Skin epidermis (tissue), 12 donors: ENCODE measurements at regions not wholly inside any gene's neighbourhood (a gene's known extent, or its start where the extent isn't known, plus 50 kb on each side); places are given as distances from the start of the nearest gene placed in this dataset.
"Not testable (repeated sequence)": the region's sequence is repeated elsewhere in the genome, so short reads cannot be mapped to it uniquely, and the experiment has no call there.

Experiments used
- H3K27ac ChIP-seq, 21 experiments: fragments of 200-600 bp; sonication (generic) in 11 of 21; one replicate each; pipeline ENCODE4 v1.5.0; 2020; ENCODE audit warnings: mild to moderate bottlenecking in 3 of 21, inconsistent platforms in 2 of 21, moderate library complexity in 2 of 21
- H3K4me3 ChIP-seq, 7 experiments: fragments of 200-600 bp; sonication (generic) in 2 of 7; one replicate each; pipeline ENCODE4 v1.5.0; 2020; ENCODE audit warnings: inconsistent platforms in 2 of 7, mild to moderate bottlenecking in 2 of 7, moderate library complexity in 1 of 7

- no peak overlapping the region for H3K4me3 ChIP-seq
- H3K27ac ChIP-seq: no peak overlapping the region
Observed at GRCh38 chr4:115629270-115629669, 515.9 kb upstream of the NDST4 start.

GRCh38 chr4:115609631-115610030, 496.2 kb upstream of the NDST4 start:
- H3K4me3 ChIP-seq: no peak overlapping the region
- no peak overlapping the region for H3K27ac ChIP-seq

- H3K4me3 ChIP-seq: no peak overlapping the region
- no peak overlapping the region for H3K27ac ChIP-seq
Observed at GRCh38 chr4:115607311-115607710, 493.9 kb upstream of the NDST4 start.

DNA sequence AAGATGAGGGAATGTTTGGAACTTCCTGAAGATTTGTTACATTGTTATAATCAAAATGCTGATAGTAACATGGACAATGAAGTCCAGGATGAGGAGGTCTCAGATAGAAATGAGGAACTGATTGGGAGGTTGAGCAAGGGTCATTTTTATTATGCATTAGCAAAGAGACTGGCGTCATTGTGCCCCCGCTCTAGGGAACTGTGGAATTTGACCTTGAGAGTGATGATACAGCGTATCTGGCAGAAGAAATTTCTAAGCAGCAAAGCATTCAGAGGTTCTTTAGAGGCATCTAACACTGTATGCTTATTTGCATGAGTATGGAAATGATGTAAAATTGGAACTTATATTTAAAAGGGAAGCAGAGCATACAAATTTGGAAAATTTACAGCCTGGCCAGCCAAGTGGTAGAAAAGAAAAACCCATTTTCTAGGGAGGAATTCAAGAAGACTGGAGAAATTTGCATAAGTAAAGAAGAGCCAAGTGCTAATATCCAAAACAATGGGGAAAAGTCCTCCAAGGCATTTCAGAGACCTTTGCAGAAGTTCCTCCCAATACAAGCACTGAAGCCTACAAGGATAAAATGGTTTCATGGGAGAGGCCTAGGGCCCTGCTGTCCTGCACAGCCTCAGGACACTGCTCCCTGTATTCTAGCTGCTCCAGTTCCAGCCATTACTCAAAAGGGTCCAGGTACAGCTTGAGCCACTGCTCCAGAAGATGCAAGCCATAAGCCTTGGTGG, 483.0 kb upstream of the NDST4 start:
- H3K4me3 ChIP-seq: no peak overlapping the region
- no peak overlapping the region for H3K27ac ChIP-seq

GRCh38 chr4:115580901-115581300, 467.5 kb upstream of the NDST4 start:
- Histone ChIP-seq H3K27ac (no peak overlapping the region), H3K4me3 (no peak overlapping the region)

DNA sequence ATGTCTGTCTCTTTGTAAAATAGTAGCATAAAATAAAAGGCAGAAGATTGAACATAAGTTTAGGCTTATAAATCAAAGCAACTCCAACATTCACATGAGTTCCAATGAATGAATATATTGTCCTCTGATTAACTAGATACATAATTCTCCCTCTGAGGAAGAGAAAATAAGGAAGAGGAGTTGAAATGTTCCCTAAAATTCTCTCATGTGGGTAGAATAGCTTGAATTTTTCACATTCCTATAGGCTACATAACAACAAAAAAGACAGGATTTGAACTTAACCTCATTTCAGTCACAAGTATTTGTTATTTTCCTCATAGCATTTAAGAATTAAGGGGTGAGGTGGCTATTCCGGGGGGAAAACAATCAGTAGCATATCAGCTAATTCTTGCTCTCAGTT, 462.4 kb upstream of the NDST4 start:
- H3K4me3 ChIP-seq: no peak overlapping the region
- H3K27ac ChIP-seq: no peak overlapping the region

- no peak overlapping the region for H3K27ac ChIP-seq
- no peak overlapping the region for H3K4me3 ChIP-seq
Observed at GRCh38 chr4:115562506-115562905, 449.1 kb upstream of the NDST4 start.

DNA sequence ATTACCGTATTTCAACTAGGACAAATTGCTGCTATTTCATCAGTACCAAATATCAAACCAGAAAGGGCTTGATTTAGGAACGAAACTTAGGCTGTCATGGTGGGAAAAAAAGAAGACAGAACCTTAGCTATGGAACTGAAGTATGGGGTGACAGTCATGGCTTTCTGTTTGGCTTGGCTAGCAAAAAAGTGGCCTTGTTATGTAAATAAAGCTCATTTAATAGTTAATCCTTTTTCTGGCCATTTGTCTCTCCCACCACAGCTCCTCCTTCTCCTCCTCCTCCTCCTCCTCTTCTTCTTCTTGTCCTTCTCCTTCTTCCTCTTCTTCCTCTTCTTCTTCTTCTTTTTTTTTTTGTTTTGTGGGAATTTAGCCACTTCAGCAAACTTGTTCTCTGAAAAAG, 434.7 kb upstream of the NDST4 start:
- no peak overlapping the region for H3K4me3 ChIP-seq
- no peak overlapping the region for H3K27ac ChIP-seq

GRCh38 chr4:115537387-115537786, 424.0 kb upstream of the NDST4 start:
- Histone ChIP-seq H3K27ac (no peak overlapping the region), H3K4me3 (no peak overlapping the region)

GRCh38 chr4:115529126-115529525, 415.7 kb upstream of the NDST4 start:
- Histone ChIP-seq H3K27ac (no peak overlapping the region), H3K4me3 (no peak overlapping the region)

DNA sequence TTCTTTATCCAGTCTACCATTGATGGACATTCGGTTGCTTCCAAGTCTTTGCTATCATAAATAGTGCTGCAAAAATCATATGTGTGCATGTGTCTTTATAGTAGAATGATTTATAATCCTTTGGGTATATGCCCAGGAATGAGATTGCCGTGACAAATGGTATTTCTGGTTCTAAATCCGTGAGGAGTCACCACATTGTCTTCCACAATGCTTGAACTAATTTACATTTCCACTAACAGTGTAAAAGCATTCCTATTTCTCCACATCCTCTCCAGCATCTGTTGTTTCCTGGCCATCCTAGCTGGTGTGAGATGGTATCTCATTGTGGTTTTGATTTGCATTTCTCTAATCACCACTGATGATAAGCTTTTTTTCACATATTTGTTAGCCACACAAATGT, 406.1 kb upstream of the NDST4 start:
- H3K4me3 ChIP-seq, H3K27ac ChIP-seq: not testable (repeated sequence)

DNA sequence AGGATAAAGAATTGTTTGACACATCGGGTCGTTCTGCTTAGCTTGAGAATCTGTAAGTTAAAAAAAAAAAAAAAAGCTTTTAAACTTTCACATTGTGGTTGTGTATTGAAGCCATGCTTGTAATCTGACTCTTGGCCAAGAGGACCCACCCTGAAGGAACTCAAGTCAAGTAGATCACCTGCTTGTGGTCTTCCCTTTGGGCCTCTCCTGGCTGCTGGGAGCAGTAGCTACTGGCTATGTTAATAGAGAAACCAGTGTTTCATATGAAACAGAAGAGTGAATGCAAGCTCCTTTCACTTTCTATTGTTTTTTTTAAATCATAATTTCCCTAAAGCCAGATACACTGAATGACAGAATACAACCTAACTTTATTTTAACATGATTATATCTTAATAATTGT, 402.4 kb upstream of the NDST4 start:
- no peak overlapping the region for H3K4me3 ChIP-seq
- no peak overlapping the region for H3K27ac ChIP-seq

DNA sequence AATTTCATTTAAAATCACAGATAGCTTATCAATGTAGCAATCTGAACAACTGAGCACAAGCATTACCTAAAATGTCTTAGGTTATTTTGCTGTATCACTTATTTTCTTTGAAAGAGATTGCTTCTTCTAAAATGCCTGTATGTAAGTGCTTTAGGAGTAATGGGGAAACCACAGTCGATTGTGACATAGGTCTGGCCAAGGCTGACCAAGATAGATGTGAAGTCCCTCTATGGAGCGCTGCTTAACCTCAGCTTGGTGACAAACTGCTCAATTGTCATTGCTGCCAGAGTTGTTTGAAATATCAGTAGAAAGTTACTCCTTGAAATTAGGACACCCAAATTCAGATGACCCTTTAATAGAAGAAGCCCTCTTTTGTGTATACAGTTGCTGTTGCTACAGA, 401.9 kb upstream of the NDST4 start:
- Histone ChIP-seq H3K4me3 (no peak overlapping the region), H3K27ac (no peak overlapping the region)

- H3K4me3 ChIP-seq: no peak overlapping the region
- H3K27ac ChIP-seq: no peak overlapping the region
Observed at GRCh38 chr4:115514675-115515074, 401.3 kb upstream of the NDST4 start.

GRCh38 chr4:115505326-115505725, 391.9 kb upstream of the NDST4 start:
- no peak overlapping the region for H3K4me3 ChIP-seq

DNA sequence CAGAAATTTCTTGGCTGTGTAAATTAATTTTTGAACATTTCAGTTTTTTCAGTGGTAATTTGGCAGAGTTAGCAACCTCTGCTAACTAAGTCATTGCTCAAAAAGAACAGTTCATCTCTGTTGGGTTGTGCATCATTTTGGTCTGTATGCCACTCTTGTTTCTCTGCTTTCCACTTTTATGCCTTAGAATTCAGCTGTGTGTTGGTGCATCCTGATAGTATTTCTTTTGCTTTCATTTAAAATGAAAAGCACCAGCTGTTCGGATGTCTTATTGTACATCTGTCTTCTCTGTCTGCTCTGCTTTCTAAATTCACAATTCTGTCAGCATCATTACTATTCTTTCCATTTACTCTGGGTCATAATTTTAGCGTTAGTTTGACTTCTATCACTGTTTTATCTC, 388.2 kb upstream of the NDST4 start:
- H3K4me3 ChIP-seq: no peak overlapping the region
- no peak overlapping the region for H3K27ac ChIP-seq

More at GRCh38 chr4:115505326-115505725, 391.9 kb upstream of the NDST4 start:
- H3K27ac ChIP-seq: no peak overlapping the region

DNA sequence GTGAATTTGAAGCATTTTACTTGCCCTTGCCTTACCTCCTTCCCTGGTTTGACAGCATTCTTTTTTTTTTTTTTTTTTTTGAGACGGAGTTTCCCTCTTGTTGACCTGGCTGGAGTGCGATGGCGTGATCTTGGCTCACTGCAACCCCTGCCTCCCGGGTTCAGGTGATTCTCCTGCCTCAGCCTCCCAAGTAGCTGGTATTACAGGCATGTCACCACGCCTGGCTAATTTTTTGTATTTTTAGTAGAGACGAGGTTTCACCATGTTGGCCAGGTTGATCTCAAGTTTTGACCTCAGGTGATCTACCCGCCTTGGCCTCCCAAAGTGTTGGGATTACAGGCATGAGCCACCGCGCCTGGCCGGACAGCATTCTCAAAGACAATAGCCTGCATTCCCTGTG, 380.4 kb upstream of the NDST4 start:
- not testable (repeated sequence) for H3K27ac ChIP-seq, H3K4me3 ChIP-seq

DNA sequence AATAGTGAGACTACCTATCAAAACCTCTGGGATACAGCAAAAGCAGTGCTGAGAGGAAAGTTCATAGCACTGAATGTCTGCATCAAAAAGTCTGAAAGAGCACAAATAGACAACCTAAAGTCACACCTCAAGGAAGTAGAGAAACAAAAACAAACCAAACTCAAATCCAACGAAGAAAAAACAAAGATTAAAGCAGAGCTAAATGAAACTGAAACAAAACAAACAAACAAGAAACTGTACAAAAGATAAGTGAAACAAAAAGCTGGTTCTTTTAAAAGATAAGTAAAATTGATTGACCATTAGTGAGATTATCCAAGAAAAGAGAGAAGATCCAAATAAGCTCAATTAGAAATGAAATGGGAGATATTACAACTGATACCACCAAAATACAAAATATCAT, 378.3 kb upstream of the NDST4 start:
- Histone ChIP-seq H3K4me3 (no peak overlapping the region), H3K27ac (no peak overlapping the region)

GRCh38 chr4:115489279-115489678, 375.9 kb upstream of the NDST4 start:
- H3K27ac ChIP-seq: no peak overlapping the region
- H3K4me3 ChIP-seq: no peak overlapping the region

DNA sequence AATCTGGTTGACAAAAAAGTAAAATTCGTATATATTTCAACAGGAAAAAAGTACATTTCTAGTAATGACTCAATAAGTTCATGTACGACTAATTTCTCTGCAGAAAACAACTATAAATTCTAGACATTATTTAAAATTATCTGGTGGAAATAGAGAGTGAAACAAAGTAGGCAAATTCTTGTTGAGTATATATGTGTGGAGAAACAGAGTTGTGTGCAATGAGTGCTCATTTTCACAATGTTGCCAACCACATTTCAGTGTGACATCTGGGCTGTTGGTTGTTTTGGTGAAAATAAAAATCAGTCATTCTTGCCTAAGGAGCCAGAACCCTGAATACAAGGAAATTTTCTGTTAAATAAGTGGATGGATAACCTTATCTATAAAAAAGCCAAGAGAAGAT, 372.0 kb upstream of the NDST4 start:
- no peak overlapping the region for H3K4me3 ChIP-seq

DNA sequence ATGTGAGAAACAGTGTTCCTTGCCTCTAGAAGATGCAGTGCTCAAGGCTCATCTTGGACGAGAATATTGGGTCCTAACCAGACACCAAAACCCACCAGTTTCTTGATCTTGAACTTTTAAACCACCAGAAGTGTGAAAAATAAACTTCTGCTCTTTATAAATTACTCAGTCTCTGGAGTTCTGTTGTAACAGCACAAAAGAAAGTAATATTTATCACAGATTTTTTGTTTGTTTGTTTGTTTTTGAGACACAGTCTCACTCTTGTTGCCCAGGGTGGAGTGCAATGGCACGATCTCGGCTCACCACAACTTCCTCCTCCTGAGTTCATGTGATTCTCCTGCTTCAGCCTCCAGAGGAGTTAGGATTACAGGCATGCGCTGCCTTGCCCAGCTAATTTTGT, 371.1 kb upstream of the NDST4 start:
- Histone ChIP-seq H3K27ac (no peak overlapping the region), H3K4me3 (no peak overlapping the region)

More for the DNA sequence above, 372.0 kb upstream of the NDST4 start:
- H3K27ac ChIP-seq: no peak overlapping the region

GRCh38 chr4:115470763-115471162, 357.3 kb upstream of the NDST4 start:
- H3K4me3 ChIP-seq: no peak overlapping the region
- H3K27ac ChIP-seq: no peak overlapping the region
